Fibroblast of lung (primary cell): ENCODE measurements at regions not wholly inside any gene's neighbourhood (a gene's known extent, or its start where the extent isn't known, plus 50 kb on each side); places are given as distances from the start of the nearest gene placed in this dataset.
A peak's percentile ranks its signal among the peaks of the same experiment; 100 is the strongest.
"Not testable (repeated sequence)": the region's sequence is repeated elsewhere in the genome, so short reads cannot be mapped to it uniquely, and the experiment has no call there.

Experiments
- CTCF ChIP-seq, 2 donors: IDR thresholded peaks in 1 of 2; conservative IDR thresholded peaks in 1 of 2; 1 replicate in 1 of 2; 2 replicates in 1 of 2; pipeline ENCODE4 v1.5.1; 2011 to 2012; ENCODE audit warnings: low read length in 2 of 2, control low read depth in 1 of 2, inconsistent platforms in 1 of 2, low read depth in 1 of 2, mild to moderate bottlenecking in 1 of 2
- EZH2 ChIP-seq: IDR thresholded peaks from 2 replicates; pipeline ENCODE4 v1.5.1; 2012; ENCODE audit warnings: low read length, control low read depth, mild to moderate bottlenecking; ENCODE audit errors: missing control alignments

- TF ChIP-seq CTCF (conservative IDR thresholded peaks at IDR 0.05 in 1 of 2, IDR thresholded peaks at IDR 0.05 in 1 of 2; ENCODE audit: low read depth in 1 of 2, low read length in 2 of 2): peak; percentile 46 to 49
- not testable (repeated sequence) for TF ChIP-seq EZH2
Observed at GRCh38 chr4:3942569-3942971, 176.4 kb downstream of the ADRA2C start.
